Retina (tissue), 1 donor: ENCODE measurements at regions not wholly inside any gene's neighbourhood (a gene's known extent, or its start where the extent isn't known, plus 50 kb on each side); places are given as distances from the start of the nearest gene placed in this dataset.
A peak's percentile ranks its signal among the peaks of the same experiment; 100 is the strongest.

Source experiments
- DNase-seq: peaks from one replicate; pipeline ENCODE4 v3.0.0-alpha.2; 2016

DNA sequence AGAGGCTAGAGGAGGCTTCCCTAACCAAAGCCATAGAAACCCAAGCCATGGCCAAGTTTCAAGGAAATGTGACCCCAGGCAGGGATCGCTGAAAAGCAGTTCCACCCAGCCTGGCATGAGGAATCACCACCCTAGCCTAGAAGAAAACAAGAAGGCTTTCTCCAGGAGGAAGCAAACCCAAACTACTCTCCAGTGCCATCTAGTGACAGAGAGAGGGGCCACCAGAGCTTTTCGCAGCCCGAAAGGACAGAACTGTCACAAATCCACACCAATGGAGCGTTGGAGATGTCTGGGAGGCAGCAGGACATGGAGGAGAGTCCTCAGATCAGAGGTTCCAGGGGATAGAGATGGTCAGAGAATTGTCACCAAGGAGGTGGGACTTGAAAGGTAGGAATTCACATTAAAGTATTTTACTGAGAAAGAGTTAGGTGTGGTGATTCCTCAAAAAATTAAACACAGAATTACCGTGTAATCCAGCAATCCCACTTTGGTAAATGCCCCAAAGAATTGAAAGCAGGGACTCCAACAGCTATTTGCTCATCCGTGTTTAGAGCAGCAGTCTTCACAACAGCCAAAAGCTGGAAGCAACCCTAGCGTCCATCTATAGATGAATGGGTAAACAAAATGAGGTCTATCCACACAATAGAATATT lies 67.3 kb upstream of the NUP50 start:
- peak; percentile 79 for DNase-seq

DNA sequence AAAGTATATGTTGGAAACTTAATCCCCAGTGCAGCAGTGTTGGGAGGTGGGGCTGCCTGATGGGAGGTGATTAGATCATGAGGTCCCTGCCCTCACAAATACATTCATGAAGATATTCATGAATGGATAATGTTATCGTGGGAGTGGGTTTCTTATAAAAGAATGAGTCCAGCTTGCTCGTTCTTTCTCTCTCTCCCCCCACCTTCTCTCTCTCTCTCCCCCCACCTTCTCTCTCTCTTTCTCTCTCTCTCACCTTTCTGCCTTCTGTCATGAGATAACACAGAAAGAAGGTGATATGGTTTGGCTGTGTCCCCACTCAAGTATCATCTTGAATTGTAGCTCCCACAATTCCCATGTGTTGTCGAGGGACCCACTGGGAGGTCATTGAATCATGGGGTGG lies 66.7 kb upstream of the NUP50 start:
- DNase-seq, result no peak

- DNase-seq, result no peak
Observed at GRCh38 chr22:45098056-45098455, 65.7 kb upstream of the NUP50 start.

DNA sequence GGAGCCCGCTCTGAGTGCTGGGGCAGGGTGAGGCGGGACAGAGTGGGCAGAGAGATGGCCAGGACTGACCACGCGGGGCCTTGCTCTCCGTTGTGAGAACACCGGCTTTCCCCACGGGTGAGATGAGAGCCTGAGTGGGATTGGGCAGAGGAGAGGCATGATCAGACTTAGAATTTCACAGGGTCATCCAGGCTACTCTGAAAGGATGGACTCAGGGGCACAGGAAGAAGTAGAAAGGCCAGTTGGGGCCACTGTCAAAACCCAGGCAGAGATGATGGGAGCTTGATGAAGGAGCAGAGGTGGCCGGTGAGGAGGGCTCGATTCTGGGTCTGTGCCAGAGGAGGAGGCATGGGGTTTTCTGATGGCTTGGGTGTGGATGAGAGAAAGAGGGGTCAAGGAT lies 63.8 kb upstream of the NUP50 start:
- no peak for DNase-seq

DNA sequence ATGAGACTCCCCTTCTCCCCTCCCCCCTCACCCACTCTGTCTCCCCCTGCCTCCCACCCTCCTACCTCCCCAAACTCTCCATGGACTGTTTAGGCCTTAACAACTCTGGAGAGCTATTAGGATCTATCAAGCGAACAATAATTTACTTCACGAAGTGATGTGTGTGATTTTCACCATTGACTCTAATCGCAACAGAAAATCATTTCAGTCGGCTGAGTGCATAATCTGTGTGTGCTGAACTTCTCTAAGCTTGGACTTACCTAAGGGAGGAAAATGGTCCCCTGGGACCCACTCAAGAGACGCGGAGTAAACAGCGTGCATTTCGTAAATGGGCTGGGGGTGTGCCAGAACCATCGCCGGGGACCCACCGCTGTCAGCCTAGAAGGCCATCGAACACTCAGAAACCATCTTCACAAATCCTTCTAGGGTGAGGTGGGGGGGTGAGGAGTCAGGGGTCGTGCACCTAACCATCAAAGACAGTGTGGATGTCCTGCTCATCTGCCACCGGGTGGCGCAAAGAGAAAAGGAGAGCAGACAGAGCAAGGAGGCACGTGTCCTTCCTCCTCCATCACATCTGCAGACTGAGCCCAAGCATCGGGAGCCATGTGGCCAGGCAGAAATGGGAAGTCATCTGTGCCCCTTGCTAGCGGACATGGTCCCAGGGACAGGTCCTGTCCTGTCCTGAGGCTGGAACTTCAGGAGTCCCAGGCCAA lies 62.1 kb upstream of the NUP50 start:
- peak; percentile 63 for DNase-seq

DNA sequence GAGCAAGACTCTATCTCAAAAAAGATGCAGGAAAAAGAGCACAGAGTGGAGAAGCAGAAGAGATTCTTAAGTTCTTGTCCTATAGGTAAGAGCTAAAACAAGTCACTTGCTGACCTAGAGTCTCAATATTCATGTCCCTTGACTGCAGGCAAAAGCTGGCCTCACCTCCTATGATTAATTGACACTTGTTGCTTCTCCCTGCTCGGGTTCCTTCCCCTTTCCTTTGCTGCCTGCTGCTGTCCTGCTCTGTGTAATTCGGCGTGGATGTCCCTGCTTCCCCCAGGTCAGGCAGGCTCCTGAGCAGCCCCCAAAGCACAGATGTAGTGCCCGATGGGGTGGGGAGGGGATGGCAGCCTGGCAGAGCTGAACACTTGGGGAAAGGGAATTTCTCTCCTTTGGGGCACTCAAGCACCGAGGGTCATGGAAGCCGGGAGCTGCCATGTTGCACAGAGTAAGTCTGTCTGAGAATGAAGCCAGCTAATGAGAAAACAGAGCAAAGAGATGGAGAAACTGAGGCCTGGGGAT lies 60.8 kb upstream of the NUP50 start:
- DNase-seq, result no peak

GRCh38 chr22:45103756-45104155 lies 60.0 kb upstream of the NUP50 start:
- no peak for DNase-seq

GRCh38 chr22:45104313-45104712 lies 59.4 kb upstream of the NUP50 start:
- peak; percentile 23 for DNase-seq

GRCh38 chr22:45105281-45105702 lies 58.4 kb upstream of the NUP50 start:
- DNase-seq, result no peak

GRCh38 chr22:45107671-45108070 lies 56.1 kb upstream of the NUP50 start:
- no peak for DNase-seq

- DNase-seq, result no peak
Observed at GRCh38 chr22:45112136-45112879, 51.4 kb upstream of the NUP50 start.
